PC-3 (cell line): ENCODE measurements at regions not wholly inside any gene's neighbourhood (a gene's known extent, or its start where the extent isn't known, plus 50 kb on each side); places are given as distances from the start of the nearest gene placed in this dataset.

Experiments
- CTCF ChIP-seq: fragments of 300-600 bp; sonication (generic); conservative IDR thresholded peaks from 2 replicates; pipeline ENCODE4 v1.5.1; 2017; ENCODE audit warnings: antibody characterized with exemption, low read depth, mild to moderate bottlenecking, low read length
- EZH2 ChIP-seq: fragments of 300-600 bp; sonication (generic); IDR thresholded peaks from one replicate; pipeline ENCODE4 v1.6.1; 2017; ENCODE audit warnings: antibody characterized with exemption, mild to moderate bottlenecking, low read length; ENCODE audit not compliant: unreplicated experiment

GRCh38 chr2:15778529-15779219, 161.7 kb upstream of the MYCN start:
- TF ChIP-seq CTCF = no peak
- TF ChIP-seq EZH2 = no peak
